Raji (cell line): ENCODE measurements at regions not wholly inside any gene's neighbourhood (a gene's known extent, or its start where the extent isn't known, plus 50 kb on each side); places are given as distances from the start of the nearest gene placed in this dataset.

ENCODE experiments used
- POLR2A ChIP-seq: IDR thresholded peaks from 2 replicates; pipeline ENCODE4 v1.6.1; 2011; ENCODE audit warnings: low read depth, low read length, control low read depth; ENCODE audit not compliant: insufficient read depth

- TF ChIP-seq POLR2A, result no peak
These were observed 994.0 kb upstream of the SEMA6A start for GRCh38 chr5:117568622-117569021.

DNA sequence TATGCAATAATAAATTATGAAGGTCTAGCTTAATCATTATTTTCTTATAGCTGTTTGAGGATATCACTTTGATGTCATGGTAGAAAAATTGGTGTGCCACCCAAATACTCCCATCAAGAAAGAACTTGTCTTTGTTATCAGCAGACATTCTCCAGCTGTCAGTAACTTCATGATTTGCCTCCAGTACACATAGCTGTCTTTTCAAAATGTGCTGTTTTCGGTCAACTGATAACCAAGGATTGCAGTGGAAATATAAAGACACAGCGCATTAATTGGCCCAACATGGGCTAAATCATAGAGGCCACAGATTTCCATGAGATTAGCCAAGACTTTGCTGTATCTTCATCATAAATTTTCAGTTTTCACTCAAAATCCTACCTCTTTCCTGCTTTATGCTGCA, 993.5 kb upstream of the SEMA6A start:
- TF ChIP-seq POLR2A, result no peak

DNA sequence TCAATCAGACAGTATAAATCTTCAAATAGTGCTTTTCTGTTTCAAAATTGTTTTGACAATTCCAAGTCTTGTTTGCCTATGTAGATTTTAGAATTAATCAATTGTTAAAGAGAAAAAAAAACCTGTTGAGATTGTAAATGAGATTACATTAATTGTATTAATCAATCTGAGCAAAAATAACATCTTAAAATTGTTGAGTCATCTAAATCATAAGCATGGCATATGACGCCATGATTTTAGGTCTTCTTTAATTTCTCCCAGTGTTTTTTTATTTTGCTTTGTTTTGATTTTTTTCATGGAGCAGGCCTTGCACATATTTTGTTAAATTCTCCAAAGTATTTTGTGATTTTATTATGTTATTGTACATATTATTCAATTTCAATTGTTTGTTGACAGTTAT, 988.0 kb upstream of the SEMA6A start:
- no peak for TF ChIP-seq POLR2A

DNA sequence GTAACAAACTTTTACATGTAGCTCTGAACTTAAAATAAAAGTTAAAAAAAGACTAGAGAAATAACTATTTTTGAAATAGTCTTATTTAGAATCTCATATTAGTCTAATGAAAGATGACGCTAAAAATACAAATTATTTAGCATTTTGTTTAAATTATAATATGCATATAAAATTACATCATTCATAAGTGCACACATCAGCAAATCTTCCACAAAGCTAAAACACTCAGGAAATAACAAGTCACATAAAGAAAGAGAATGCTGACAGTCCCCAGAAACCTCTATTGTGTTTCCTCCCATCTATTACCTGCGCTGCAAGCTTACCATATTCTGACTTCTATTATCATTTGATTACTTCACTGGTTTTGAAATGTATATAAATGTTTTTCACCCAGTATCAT, 986.9 kb upstream of the SEMA6A start:
- TF ChIP-seq POLR2A, result no peak

DNA sequence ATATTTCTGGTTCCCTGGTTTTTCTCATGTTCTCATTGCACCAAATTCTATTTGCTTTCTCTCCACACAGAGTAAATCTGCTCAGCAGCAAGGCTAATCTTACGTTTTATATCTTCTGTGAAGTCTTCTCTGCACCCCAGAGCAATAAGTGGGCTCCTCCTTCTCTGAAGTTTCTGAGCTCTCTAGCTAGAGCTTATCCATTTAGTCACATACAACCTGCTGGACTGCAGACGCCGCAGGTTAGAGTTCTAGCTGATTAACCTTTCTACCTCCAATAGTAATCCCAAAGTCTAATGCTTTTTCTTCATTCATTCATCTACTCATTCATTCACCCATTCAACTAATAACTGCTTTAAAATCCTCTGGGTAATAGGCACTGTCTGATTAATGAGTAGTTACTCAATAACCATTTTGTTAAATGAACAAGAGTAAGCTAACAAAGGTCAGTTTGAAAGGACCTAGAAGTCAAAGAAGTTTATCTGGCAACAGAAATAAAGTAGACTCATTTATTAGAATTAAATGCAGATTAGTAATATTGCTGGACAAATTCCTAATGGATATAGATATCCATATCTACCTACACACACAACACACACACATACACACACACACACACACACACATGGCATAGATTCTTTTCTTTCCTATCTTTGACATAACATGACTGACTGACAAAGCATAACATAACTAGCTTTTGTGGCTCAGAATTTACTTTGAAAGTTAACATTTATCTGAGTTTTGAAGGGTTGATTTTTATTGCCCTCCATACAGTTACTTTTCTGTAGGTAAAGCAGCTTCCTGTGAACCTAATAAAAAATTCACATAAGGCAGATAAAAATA, 984.6 kb upstream of the SEMA6A start:
- TF ChIP-seq POLR2A, result no peak

- no peak for TF ChIP-seq POLR2A
These were observed 976.6 kb upstream of the SEMA6A start for GRCh38 chr5:117551236-117551635.

DNA sequence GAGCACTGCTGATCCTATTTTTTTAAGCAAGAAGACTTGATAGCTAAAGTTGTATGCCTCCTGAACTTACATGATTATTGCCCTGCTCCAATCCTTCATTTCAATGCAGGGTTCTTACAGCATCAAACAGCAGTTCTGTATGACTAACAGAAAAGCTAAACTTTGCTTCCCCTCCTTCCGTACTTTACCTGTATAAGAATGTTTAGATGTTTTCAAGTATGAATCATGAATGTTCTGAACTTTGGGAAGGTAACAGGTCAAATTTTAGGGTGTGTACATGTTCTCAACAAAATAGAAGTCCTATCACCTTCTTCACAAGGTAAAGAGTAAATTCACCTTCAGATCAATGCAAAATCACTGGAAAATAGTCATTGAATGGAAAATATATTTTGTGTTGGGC, 972.6 kb upstream of the SEMA6A start:
- TF ChIP-seq POLR2A, result no peak

DNA sequence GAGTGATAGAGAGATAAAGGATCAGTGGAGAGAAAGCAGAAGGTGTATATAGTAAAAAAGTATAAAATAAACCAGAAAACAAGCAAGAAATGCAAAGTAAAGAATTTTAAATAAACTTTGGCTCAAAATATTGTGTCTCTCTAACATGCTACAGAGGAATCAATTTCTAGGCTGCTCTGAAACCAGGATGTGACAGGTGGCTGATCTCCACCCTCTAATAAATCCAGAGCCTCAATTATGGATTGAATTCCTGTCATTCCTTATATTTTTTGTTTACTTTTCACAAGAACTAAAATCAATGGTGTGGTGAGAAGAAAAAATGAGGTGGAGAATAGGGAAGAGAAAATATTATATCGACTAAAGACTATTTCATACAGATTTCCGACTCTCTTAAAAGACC, 965.1 kb upstream of the SEMA6A start:
- no peak for TF ChIP-seq POLR2A

DNA sequence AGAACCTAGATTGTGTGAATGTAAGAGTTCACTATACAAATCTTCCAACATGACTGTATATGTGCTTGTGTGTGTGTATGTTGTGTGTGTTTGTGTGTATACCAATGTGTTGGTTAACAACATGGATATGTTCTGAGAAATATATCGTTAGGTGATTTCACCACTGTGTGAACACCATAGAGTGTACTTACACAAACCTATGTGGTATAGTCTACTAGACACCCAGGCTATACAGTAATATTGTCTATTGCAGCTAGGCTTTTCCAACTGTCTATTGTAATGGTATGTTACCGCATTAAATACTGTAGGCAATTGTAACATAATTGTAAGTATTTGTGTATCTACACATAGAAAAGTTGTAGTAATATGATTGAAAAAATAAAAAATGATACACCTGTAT, 959.2 kb upstream of the SEMA6A start:
- no peak for TF ChIP-seq POLR2A

GRCh38 chr5:117519957-117520500, 945.4 kb upstream of the SEMA6A start:
- TF ChIP-seq POLR2A, result no peak

GRCh38 chr5:117504305-117504704, 929.7 kb upstream of the SEMA6A start:
- TF ChIP-seq POLR2A, result no peak

DNA sequence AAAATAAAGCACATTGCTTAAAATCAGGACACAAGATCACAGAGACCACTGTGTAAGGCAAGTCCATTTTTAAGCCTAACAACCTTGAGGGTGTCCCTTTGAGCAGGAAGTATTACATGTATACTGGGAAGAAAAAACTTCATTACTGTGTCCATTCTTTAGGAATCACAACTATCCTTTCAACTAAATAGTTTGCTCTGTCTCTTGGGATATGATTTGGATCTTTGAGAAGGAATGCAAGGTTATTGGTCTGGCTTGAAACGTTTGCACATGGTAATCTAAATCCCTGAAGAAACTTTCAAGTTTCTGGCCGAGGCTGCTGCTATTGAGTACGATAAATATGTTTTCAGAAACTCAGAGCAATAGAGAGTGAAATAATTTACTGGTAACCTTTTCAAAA, 923.0 kb upstream of the SEMA6A start:
- TF ChIP-seq POLR2A, result no peak

DNA sequence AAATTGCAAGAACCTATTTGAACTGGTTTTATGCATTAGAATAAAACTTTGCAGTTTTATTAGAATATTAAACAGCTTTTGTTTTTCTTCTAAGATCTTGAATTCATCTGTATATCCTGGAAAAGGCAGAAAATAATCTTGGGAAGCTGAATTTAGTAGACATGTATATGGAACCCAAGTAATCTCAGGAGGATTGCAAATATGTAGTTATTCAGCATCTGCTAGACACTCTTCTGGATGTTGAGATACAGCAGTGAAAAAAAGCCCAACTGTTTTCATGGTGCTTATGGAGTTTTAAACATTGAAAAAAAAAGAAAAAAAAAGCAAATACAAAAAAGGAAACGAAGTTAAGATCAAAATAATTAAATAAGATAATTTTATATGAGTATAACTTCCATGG, 922.2 kb upstream of the SEMA6A start:
- TF ChIP-seq POLR2A, result no peak

GRCh38 chr5:117494188-117494587, 919.6 kb upstream of the SEMA6A start:
- TF ChIP-seq POLR2A, result no peak

- no peak for TF ChIP-seq POLR2A
These were observed 914.4 kb upstream of the SEMA6A start for GRCh38 chr5:117488976-117489500.

DNA sequence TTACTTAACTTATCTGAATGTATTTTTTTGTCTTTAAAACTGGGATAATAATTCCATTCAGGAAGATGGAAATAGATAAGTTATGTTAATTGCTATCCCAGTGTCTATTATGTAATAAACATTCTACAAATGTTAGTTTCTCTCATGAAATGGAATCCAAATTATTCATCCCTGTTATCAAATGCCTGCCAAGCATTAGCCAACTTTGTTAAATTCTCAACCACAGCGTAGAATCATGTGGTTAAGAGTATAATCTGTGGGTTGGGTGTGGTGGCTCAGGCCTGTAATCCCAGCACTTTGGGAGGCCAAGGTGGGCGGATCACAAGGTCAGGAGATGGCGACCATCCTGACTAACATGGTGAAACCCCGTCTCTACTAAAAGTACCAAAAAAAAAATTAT, 912.9 kb upstream of the SEMA6A start:
- TF ChIP-seq POLR2A, result no peak
